Transverse colon (tissue), 4 donors: ENCODE measurements at regions not wholly inside any gene's neighbourhood (a gene's known extent, or its start where the extent isn't known, plus 50 kb on each side); places are given as distances from the start of the nearest gene placed in this dataset.

Experiments used
- DNase-seq: peaks from one replicate; pipeline ENCODE4 v3.0.0-alpha.2; 2019
- H3K27ac ChIP-seq, 4 donors: fragments of 200-600 bp; sonication (generic); 2 replicates each; pipeline ENCODE4 v1.5.1; 2016 to 2018; ENCODE audit warnings: inconsistent platforms in 4 of 4
- H3K27me3 ChIP-seq: fragments of 200-600 bp; sonication (generic); 2 replicates; pipeline ENCODE4 v1.5.1; 2017; ENCODE audit warnings: inconsistent platforms
- H3K36me3 ChIP-seq, 4 donors: fragments of 200-600 bp; sonication (generic); 2 replicates each; pipeline ENCODE4 v1.5.1; 2017 to 2019; ENCODE audit warnings: inconsistent platforms in 4 of 4
- H3K4me1 ChIP-seq, 4 donors: fragments of 200-600 bp; sonication (generic); 2 replicates each; pipeline ENCODE4 v1.5.1; 2017 to 2020; ENCODE audit warnings: inconsistent platforms in 4 of 4
- H3K4me3 ChIP-seq, 4 donors: fragments of 200-600 bp; sonication (generic); 1 replicate in 1 of 4; 2 replicates in 3 of 4; pipeline versions ENCODE4 v1.5.1 to v1.6.1; 2017 to 2019; ENCODE audit warnings: inconsistent platforms in 4 of 4
- H3K9me3 ChIP-seq, 2 donors: fragments of 200-600 bp; sonication (generic); 2 replicates each; pipeline ENCODE4 v1.5.1; 2017 to 2019; ENCODE audit warnings: inconsistent platforms in 2 of 2
- CTCF ChIP-seq, 5 experiments: fragments of 200-600 bp in 3 of 5; fragments of 450-650 bp in 2 of 5; sonication (generic) in 3 of 5; IDR thresholded peaks; 1 replicate in 2 of 5; 2 replicates in 3 of 5; pipeline ENCODE4 v1.5.1; 2016 to 2017; ENCODE audit warnings: antibody characterized with exemption in 5 of 5, inconsistent platforms in 3 of 5, mild to moderate bottlenecking in 2 of 5, moderate library complexity in 1 of 5
- EP300 ChIP-seq: sonication (generic); formaldehyde crosslinking; IDR thresholded peaks from one replicate; pipeline ENCODE4 v1.6.1; 2017; ENCODE audit warnings: antibody characterized with exemption, low read depth
- POLR2A ChIP-seq: fragments of 450-650 bp; IDR thresholded peaks from one replicate; pipeline ENCODE4 v1.6.1; 2016; ENCODE audit warnings: antibody characterized with exemption, mild to moderate bottlenecking, moderate library complexity
- POLR2AphosphoS5 ChIP-seq, 3 donors: sonication (generic); formaldehyde crosslinking; IDR thresholded peaks; one replicate each; pipeline ENCODE4 v1.6.1; 2016; ENCODE audit warnings: antibody characterized with exemption in 3 of 3
- WGBS, 2 donors: methylation state at CpG; one replicate each; pipeline ENCODE4 v1.1.5; 2018; ENCODE audit warnings: low coverage in 1 of 2; 5-methylcytosine and 5-hydroxymethylcytosine counted together
- in situ Hi-C, 4 donors: fragments of 200-750 bp; cut with MboI; loops; one replicate each; pipeline versions ENCODE4 v1.15.0 to v1.15.1; 2017; ENCODE audit warnings: low sequenced_read_pairs in 3 of 4, low pct_ligation_motif_present in 1 of 4, low pct_unique_long_range_greater_than_20kb in 1 of 4
- intact Hi-C: fragments of 100-400 bp; cut with DNase I; formaldehyde crosslinking; loops from one replicate; pipeline ENCODE4 v1.15.1; 2023; ENCODE audit warnings: low total_unique reads

GRCh38 chr3:1591327-1592028 is 498.7 kb downstream of the CNTN6 start:
- intact Hi-C loops: no loop called here
- Histone ChIP-seq H3K4me1 (no peaks in the 10 kb centered on the region), H3K36me3 (no peaks in the 10 kb centered on the region), H3K4me3 (no peak overlapping the region), H3K27me3 (no peaks in the 10 kb centered on the region), H3K27ac (no peak overlapping the region), H3K9me3 (peaks cover 0 to 4% of the 10 kb centered on the region in 2 donors)
- DNase-seq: no peak
- in situ Hi-C loops: no loop called here
- 55 to 60% methylated on average over 4 of the region's 4 CpGs for WGBS, 2 donors
- TF ChIP-seq EP300 (no peak), CTCF (IDR thresholded peaks at IDR 0.05) (no peak), POLR2A (no peak), POLR2AphosphoS5 (IDR thresholded peaks at IDR 0.05) (no peak)

DNA sequence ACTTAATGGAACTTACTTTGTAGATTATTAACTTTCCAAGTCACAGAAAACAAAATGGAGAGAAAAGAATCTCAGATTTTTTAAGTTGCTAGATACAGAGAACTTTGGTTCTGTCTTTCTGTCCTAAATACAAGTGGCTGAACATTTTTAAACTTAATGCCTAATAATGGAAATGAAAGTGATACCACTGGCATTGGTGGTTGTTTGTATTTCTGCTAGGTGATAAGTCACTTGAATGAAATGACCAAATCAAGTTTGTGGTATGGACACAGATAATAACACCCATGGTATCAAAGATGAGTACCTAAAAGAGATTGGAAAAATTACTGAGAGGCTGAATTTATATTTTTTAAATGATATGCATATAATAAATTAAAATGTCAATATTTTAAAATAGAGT is 502.1 kb downstream of the CNTN6 start:
- TF ChIP-seq POLR2AphosphoS5 (IDR thresholded peaks at IDR 0.05) (no peak), POLR2A (no peak), EP300 (no peak), CTCF (IDR thresholded peaks at IDR 0.05) (no peak)
- Histone ChIP-seq H3K27ac (no peak overlapping the region), H3K27me3 (no peaks in the 10 kb centered on the region), H3K4me3 (no peak overlapping the region), H3K36me3 (no peaks in the 10 kb centered on the region), H3K9me3 (no peaks in the 10 kb centered on the region), H3K4me1 (no peaks in the 10 kb centered on the region)
- DNase-seq: no peak
- in situ Hi-C loops (no loop called here), intact Hi-C loops (no loop called here)

DNA sequence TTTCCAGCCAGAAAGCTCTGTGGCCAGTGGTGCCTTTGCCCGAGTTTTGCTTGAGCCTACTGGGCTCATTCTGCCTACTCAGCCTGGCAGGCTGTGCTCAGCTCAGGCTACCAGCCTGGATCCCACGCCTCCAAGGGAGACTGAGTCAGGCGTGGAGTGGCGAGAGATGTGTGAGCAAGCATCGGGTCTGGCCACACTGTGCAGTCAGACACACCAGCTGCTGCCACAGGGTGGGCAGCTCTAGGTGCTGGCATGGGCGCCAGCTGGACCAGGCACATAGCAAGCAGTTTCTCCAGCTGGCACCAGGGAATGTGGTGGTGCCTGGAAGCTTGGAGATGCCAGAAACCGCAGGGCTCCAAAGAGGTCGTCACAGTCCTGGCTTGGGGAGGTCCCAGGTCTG is 498.5 kb upstream of the CNTN4 start:
- DNase-seq: no peak
- H3K36me3 ChIP-seq: no peaks in the 10 kb centered on the region
- intact Hi-C loops: loop anchor here (5.0 kb wide), 1 partner anchor 1283 kb away; no protein-coding TSS in a partner anchor
- 84% methylated on average over 8 of the region's 8 CpGs; no CpG with 5 or more reads in 1 of the 2 donors for WGBS, 2 donors
- H3K4me1 ChIP-seq: no peaks in the 10 kb centered on the region
- no peak for TF ChIP-seq CTCF (IDR thresholded peaks at IDR 0.05)
- TF ChIP-seq POLR2AphosphoS5 (IDR thresholded peaks at IDR 0.05): no peak
- no peak for TF ChIP-seq EP300
- no peak for TF ChIP-seq POLR2A
- H3K9me3 ChIP-seq: no peaks in the 10 kb centered on the region
- no peaks in the 10 kb centered on the region for H3K27me3 ChIP-seq
- no peak overlapping the region for H3K4me3 ChIP-seq
- in situ Hi-C loops: no loop called here
- no peak overlapping the region for H3K27ac ChIP-seq

DNA sequence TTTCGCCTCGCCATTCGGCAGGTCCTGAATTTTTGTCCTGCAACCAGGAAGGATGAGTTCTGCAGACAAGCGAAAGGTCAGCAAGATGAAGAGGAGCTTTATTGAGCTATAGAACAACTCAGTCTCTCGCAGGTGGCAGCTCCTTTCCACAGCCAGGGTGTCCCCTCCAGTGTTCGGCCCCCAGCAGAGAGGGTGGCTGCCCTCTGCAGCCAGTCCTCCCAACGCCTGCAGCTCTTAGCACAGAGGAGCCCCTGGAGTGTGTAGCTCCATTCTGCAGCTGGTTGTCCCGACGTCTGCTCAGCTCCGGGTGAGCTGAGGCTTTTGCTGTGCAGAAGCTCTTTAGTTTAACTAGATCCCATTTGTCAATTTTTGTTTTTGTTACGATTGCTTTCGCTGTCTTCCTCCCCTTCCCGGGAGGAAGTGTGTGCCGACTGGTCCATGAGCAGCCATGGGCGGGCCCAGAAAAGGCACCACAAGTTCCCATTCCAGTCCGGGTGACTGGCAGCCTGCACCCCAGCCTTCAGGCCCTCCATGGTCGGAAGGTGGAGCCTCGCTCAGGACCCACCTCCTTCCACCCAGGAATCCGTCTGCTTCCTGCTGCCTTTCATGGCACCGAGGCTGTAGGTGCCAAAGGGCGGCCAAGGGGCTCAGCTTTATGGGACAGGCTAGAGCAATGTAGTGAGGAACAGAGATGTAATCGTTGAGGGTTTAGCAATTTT is 497.8 kb upstream of the CNTN4 start:
- H3K4me3 ChIP-seq: no peak overlapping the region
- H3K36me3 ChIP-seq: no peaks in the 10 kb centered on the region
- in situ Hi-C loops (no loop called here), intact Hi-C loops (loop anchor here (5.0 kb wide), 1 partner anchor 1284 kb away; no protein-coding TSS in a partner anchor)
- no peaks in the 10 kb centered on the region for H3K9me3 ChIP-seq
- no peak overlapping the region for H3K27ac ChIP-seq
- no peak for TF ChIP-seq EP300
- TF ChIP-seq CTCF (IDR thresholded peaks at IDR 0.05): no peak
- TF ChIP-seq POLR2A: no peak
- TF ChIP-seq POLR2AphosphoS5 (IDR thresholded peaks at IDR 0.05): no peak
- H3K27me3 ChIP-seq: no peaks in the 10 kb centered on the region
- DNase-seq: no peak
- WGBS, 2 donors: 63 to 93% methylated on average over 1 to 22 of the region's 22 CpGs
- H3K4me1 ChIP-seq: no peaks in the 10 kb centered on the region
